Vagina (tissue), 2 donors: ENCODE measurements at regions not wholly inside any gene's neighbourhood (a gene's known extent, or its start where the extent isn't known, plus 50 kb on each side); places are given as distances from the start of the nearest gene placed in this dataset.

Experiments used
- DNase-seq, 2 donors: peaks; one replicate each; pipeline ENCODE4 v3.0.0-alpha.2; 2017; ENCODE audit errors: extremely low spot score in 2 of 2
- H3K27ac ChIP-seq: fragments of 200-600 bp; sonication (generic); one replicate; pipeline ENCODE4 v1.5.1; 2019
- H3K27me3 ChIP-seq: fragments of 200-600 bp; sonication (generic); one replicate; pipeline ENCODE4 v1.5.1; 2019
- H3K36me3 ChIP-seq, 2 donors: fragments of 200-600 bp; sonication (generic); one replicate each; pipeline ENCODE4 v1.5.1; 2017 to 2019
- H3K4me1 ChIP-seq: fragments of 200-600 bp; sonication (generic); one replicate; pipeline ENCODE4 v1.5.1; 2019
- H3K4me3 ChIP-seq, 2 donors: fragments of 200-600 bp; sonication (generic); 1 replicate in 1 of 2; 2 replicates in 1 of 2; pipeline ENCODE4 v1.5.1; 2016 to 2019
- H3K9me3 ChIP-seq: fragments of 200-600 bp; sonication (generic); one replicate; pipeline ENCODE4 v1.5.1; 2019
- POLR2A ChIP-seq, 2 donors: fragments of 450-650 bp; IDR thresholded peaks; one replicate each; pipeline ENCODE4 v1.6.1; 2017; ENCODE audit warnings: antibody characterized with exemption in 2 of 2, mild to moderate bottlenecking in 2 of 2, moderate library complexity in 2 of 2
- POLR2AphosphoS5 ChIP-seq, 2 donors: sonication (generic); formaldehyde crosslinking; IDR thresholded peaks; one replicate each; pipeline ENCODE4 v1.9.0; 2017; ENCODE audit warnings: antibody characterized with exemption in 2 of 2, mild to moderate bottlenecking in 2 of 2, low read depth in 1 of 2; ENCODE audit not compliant: insufficient read depth in 1 of 2
- intact Hi-C: fragments of 100-400 bp; cut with DNase I; formaldehyde crosslinking; loops from one replicate; pipeline ENCODE4 v1.15.1; 2023
- TF ChIP-seq, protein P1 (sequence below), 3 experiments: fragments of 450-650 bp in 2 of 3; fragments of 200-600 bp in 1 of 3; sonication (generic) in 1 of 3; IDR thresholded peaks; one replicate each; pipeline ENCODE4 v1.5.1; 2017 to 2019; ENCODE audit warnings: antibody characterized with exemption in 3 of 3, mild to moderate bottlenecking in 2 of 3, moderate library complexity in 2 of 3

DNA sequence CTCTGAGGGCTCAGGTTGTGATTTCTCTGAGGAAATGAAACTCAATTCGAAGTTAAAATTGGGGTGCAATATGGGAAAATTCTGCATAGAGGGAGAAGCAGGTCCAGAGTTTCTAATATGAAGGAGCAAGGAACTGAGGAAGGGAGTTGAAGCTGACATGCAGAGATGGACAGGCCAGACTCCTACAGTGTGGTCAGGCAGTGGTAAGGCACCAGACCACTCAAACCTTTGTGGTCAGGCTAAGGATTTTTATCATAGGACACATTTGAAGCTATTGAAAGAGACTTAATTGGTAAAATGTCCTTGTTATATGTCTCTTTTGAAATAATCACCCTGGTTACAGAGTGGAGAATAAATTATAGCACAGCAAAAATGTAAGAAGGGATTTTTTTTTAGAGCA lies 1074.8 kb upstream of the CDH2 start:
- H3K4me1 ChIP-seq: no peaks in the 10 kb centered on the region
- H3K27ac ChIP-seq: no peak overlapping the region
- DNase-seq: no peak
- intact Hi-C loops: no loop called here
- no peaks in the 10 kb centered on the region for H3K27me3 ChIP-seq
- H3K4me3 ChIP-seq: no peak overlapping the region
- TF ChIP-seq, protein P1, sequence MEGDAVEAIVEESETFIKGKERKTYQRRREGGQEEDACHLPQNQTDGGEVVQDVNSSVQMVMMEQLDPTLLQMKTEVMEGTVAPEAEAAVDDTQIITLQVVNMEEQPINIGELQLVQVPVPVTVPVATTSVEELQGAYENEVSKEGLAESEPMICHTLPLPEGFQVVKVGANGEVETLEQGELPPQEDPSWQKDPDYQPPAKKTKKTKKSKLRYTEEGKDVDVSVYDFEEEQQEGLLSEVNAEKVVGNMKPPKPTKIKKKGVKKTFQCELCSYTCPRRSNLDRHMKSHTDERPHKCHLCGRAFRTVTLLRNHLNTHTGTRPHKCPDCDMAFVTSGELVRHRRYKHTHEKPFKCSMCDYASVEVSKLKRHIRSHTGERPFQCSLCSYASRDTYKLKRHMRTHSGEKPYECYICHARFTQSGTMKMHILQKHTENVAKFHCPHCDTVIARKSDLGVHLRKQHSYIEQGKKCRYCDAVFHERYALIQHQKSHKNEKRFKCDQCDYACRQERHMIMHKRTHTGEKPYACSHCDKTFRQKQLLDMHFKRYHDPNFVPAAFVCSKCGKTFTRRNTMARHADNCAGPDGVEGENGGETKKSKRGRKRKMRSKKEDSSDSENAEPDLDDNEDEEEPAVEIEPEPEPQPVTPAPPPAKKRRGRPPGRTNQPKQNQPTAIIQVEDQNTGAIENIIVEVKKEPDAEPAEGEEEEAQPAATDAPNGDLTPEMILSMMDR (IDR thresholded peaks at IDR 0.05): no peak
- TF ChIP-seq POLR2A (IDR thresholded peaks at IDR 0.05) (no peak), POLR2AphosphoS5 (IDR thresholded peaks at IDR 0.05; ENCODE audit: insufficient read depth in 1 of 2, low read depth in 1 of 2) (no peak)
- H3K36me3 ChIP-seq: no peaks in the 10 kb centered on the region
- H3K9me3 ChIP-seq: no peaks in the 10 kb centered on the region

- no peaks in the 10 kb centered on the region for H3K9me3 ChIP-seq
- no peak for DNase-seq
- TF ChIP-seq POLR2A (IDR thresholded peaks at IDR 0.05): no peak
- TF ChIP-seq, protein P1 (IDR thresholded peaks at IDR 0.05): no peak
- no peak for TF ChIP-seq POLR2AphosphoS5 (IDR thresholded peaks at IDR 0.05; ENCODE audit: insufficient read depth in 1 of 2, low read depth in 1 of 2)
- intact Hi-C loops: no loop called here
- H3K4me3 ChIP-seq: no peak overlapping the region
- no peaks in the 10 kb centered on the region for H3K36me3 ChIP-seq
- H3K4me1 ChIP-seq: no peaks in the 10 kb centered on the region
- no peaks in the 10 kb centered on the region for H3K27me3 ChIP-seq
- no peak overlapping the region for H3K27ac ChIP-seq
Observed at GRCh38 chr18:29250843-29251242, 1073.9 kb upstream of the CDH2 start.

DNA sequence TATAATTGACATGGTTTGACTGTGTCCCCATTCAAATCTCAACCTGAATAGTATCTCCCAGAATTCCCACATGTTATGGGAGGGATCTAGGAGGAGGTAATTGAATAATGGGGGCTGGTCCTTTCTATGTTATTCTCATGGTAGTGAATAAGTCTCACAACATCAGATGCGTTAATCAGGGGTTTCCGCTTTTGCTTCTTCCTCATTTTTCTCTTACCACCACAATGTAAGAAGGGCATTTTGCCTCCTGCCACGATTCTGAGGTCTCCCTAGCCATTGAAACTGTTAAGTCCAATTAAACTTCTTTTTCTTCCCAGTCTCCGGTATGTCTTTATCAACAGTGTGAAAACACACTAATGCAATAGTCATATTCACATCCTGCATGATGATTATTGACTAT lies 1073.3 kb upstream of the CDH2 start:
- Histone ChIP-seq H3K36me3 (no peaks in the 10 kb centered on the region), H3K27me3 (no peaks in the 10 kb centered on the region), H3K4me1 (no peaks in the 10 kb centered on the region), H3K9me3 (no peaks in the 10 kb centered on the region), H3K27ac (no peak overlapping the region), H3K4me3 (no peak overlapping the region)
- DNase-seq: no peak
- TF ChIP-seq, protein P1 (IDR thresholded peaks at IDR 0.05): no peak
- intact Hi-C loops: no loop called here

GRCh38 chr18:29248805-29249204 lies 1071.9 kb upstream of the CDH2 start:
- TF ChIP-seq, protein P1 (IDR thresholded peaks at IDR 0.05): no peak
- TF ChIP-seq POLR2AphosphoS5 (IDR thresholded peaks at IDR 0.05; ENCODE audit: insufficient read depth in 1 of 2, low read depth in 1 of 2) (no peak), POLR2A (IDR thresholded peaks at IDR 0.05) (no peak)
- no peak overlapping the region for H3K27ac ChIP-seq
- DNase-seq: no peak
- H3K36me3 ChIP-seq: no peaks in the 10 kb centered on the region
- no peak overlapping the region for H3K4me3 ChIP-seq
- no peaks in the 10 kb centered on the region for H3K27me3 ChIP-seq
- no peaks in the 10 kb centered on the region for H3K9me3 ChIP-seq
- intact Hi-C loops: no loop called here
- H3K4me1 ChIP-seq: no peaks in the 10 kb centered on the region

DNA sequence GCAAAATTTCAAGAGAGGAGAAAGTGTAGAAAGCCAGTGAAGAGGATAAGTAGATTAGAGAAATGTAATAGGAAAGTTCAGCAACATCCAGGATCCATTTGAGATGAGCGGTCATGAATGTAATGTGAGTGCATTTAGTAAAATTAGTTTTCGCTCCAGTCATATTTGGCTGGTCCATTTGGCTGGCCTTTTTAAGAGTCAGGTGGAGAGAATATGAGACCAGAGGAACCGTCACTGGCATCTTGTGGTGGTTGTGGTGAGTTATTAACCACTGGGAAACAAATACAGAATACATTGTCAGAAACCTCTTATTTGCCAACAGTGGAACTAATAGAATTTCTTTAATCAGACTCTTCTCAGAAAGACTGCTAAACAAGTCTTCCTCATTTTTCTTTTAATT lies 1064.3 kb upstream of the CDH2 start:
- Histone ChIP-seq H3K27ac (no peak overlapping the region), H3K4me3 (no peak overlapping the region), H3K27me3 (no peaks in the 10 kb centered on the region), H3K4me1 (no peaks in the 10 kb centered on the region), H3K36me3 (no peaks in the 10 kb centered on the region), H3K9me3 (no peaks in the 10 kb centered on the region)
- DNase-seq: no peak
- intact Hi-C loops: no loop called here
- TF ChIP-seq, protein P1 (IDR thresholded peaks at IDR 0.05): no peak
- TF ChIP-seq POLR2A (IDR thresholded peaks at IDR 0.05) (no peak), POLR2AphosphoS5 (IDR thresholded peaks at IDR 0.05; ENCODE audit: insufficient read depth in 1 of 2, low read depth in 1 of 2) (no peak)
